ENCODE measurements at regions not wholly inside any gene's neighbourhood (a gene's known extent, or its start where the extent isn't known, plus 50 kb on each side); places are given as distances from the start of the nearest gene placed in this dataset.
A peak's percentile ranks its signal among the peaks of the same experiment; 100 is the strongest.
"Not testable (repeated sequence)": the region's sequence is repeated elsewhere in the genome, so short reads cannot be mapped to it uniquely, and the experiment has no call there.

- no peak for DNase-seq
These were observed 163.9 kb upstream of the CDK1 start for GRCh38 chr10:60614363-60614762.

GRCh38 chr10:60613434-60613833 is 164.8 kb upstream of the CDK1 start:
- no peak for DNase-seq

DNA sequence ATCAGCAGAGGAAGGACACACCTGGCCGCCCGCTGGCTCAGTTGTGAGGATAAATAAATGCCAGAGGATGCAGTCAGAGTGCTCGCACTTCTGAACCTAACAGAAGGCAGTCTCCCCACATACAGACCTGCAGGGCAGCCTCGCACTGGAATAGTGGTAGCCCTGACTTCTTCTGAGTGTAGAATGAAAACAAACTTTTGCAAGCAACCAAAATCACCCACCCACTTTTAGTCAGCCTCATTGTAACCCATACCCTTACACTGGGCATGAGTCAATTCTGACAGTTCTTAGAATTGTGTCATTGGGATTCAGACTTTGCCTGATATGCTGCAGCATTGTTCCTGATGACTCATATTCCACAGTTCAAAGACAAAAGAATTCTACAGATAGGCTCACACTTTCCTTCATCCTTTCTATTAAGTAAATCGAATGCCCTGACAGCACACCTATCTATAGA is 167.0 kb upstream of the CDK1 start:
- DNase-seq: no peak

GRCh38 chr10:60607372-60607771 is 170.9 kb upstream of the CDK1 start:
- no peak for DNase-seq

DNA sequence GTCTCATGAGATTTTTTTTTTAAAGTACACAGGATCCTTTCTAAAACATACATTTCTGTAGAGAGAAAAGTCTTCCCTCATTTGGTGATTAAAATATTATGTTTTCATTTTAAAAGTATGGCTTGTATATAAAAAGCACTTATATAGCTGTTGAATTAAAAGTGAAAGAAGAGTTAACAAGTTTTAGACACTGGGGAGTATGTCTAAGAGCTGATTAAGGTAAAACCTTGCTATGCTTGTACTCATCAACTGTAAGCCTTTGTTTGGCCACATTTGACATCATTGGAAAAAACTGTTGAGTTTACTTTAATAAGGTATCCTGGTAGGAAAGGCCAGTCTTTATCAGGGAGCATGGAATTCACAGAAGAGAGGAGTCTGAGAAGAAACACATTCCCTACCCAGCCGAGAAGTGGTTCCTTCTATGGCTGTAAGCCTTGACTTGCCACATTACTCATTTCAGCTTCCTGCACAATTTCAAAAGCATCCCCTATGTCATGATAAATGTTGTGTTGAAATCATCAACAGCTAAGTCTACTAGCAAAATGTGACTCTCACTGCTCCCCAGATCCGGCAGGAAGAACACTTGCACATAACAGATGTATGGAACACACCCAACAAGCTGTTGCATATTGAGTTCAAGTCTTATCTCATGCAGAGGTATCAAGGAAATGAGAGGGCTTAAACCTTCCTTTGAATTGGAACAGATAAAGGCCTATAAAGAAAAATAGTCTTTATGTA is 171.8 kb upstream of the CDK1 start:
- DNase-seq: no peak

- no peak for DNase-seq
These were observed 172.8 kb upstream of the CDK1 start for GRCh38 chr10:60605476-60605875.

DNA sequence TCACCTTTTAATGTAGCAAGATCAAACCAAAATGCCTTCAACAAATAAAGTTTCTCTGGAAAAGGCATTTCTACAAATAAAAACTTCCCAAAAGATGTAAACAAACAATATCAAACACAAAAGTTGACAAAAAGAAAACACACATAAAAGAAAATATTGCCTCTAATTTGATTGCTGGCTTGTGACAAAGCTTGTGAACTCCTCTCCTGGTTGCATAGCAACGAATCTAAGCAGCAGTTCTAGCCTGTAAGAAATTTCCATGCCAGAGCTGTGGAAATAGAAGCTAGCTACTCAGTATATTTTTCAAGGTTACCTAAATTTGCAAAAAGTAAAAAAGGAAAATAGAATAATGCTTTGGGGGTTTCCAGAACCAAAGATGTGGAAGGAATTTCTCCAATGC is 173.9 kb upstream of the CDK1 start:
- DNase-seq: no peak

GRCh38 chr10:60597513-60597912 is 180.8 kb upstream of the CDK1 start:
- DNase-seq: no peak

DNA sequence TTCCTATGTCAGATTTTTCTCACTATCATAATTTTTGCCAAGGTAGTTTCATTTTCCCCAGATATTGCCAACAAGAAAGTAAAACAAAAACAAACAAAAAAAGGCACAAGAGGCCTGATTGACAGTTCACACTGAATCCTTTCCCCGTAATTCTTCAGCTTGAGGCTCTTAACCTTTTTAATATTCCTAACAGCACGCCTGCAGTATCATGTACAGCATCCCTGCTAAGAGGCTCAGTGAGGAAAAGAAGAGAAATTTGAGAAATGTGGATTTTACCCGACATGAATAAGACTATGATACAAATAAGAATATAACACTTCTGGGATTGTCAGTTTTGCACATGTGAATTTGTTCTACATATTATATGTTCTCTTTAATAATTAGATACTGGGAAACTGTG is 182.4 kb upstream of the CDK1 start:
- no peak for DNase-seq

DNA sequence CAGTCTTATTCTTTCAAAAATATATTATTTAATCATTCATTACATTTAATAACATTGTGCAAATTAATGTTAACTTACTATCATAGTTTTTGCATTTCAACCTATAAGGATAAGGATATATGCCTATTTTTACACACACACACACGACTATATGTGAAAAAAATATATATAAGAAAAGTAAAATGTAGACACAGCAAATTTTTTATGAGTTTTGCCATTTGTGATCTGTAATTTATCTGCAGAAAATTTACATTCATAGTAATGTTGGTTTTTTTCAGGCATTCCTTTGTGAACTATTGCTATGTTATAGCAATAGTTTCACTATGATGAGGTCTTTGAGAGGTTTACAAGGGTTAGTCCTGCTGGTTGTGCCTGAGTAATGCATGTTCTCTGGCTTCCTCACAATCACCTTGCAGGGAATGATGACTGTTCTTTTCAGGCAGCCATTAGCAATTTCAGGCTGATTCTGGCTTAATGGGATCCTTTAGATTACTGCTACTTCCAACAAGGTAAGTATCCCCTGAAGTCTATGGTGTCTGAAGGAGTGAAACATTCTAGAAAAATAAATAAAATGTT is 183.7 kb upstream of the CDK1 start:
- no peak for DNase-seq

- no peak for DNase-seq
These were observed 187.2 kb upstream of the CDK1 start for GRCh38 chr10:60591119-60591518.

- no peak for DNase-seq
These were observed 188.9 kb upstream of the CDK1 start for GRCh38 chr10:60589376-60589775.

DNA sequence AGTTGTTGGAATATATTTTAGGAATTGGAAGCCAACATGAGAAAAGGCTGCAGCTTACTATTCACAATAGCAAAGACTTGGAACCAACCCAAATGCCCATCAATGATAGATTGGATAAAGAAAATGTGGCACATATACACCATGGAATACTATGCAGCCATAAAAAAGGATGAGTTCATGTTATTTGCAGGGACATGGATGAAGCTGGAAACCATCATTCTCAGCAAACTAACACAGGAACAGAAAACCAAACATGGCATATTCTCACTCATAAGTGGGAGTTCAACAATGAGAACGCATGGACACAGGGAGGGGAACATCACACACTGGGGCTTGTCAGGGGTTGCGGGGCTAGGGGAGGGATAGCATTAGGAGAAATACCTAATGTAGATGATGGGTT is 192.1 kb upstream of the ANK3 start:
- not testable (repeated sequence) for DNase-seq

GRCh38 chr10:60578217-60578616 is 188.5 kb upstream of the ANK3 start:
- no peak for DNase-seq

DNA sequence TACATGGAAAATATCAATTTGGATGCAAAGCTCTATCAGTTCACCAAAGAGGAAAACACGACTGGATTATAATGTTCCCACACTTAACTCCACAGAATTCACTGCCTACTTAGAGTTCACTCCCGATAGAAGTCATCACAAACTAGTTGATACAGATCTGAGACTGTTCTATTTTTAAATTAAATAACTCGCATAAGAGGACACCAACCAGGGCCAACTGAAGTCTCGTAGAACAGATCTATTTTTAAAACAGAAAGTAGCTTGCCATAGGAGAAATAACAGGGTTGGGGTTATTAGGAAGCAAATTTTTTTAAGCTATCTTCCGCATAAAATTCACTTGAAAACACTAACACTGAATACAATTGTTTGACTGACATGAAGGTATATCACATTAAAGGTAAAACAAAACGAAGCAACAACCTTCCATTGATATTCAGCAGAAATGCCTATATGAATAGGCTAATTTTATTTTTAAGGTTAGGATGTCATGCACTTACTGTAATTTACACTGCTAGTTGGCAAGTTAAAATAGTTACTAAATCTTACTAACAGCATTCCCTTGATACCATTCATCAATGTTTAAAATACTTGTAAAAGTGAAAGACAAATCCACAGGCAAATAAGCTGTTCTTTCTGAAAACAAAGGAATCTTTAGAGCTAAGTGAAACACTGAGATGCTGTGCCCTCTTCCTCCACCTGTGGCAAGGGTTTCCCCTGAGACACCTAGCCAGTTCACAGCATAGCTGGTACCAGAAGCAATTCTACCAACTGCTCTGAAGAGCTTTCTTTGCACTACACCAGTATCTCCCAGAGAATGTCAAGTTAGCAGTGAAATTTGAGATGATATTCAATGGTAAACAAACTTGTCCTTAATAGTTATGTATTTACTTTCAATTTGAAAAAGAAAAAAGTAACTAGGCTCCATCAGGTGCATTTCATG is 186.7 kb upstream of the ANK3 start:
- DNase-seq: no peak

- no peak for DNase-seq
These were observed 185.4 kb upstream of the ANK3 start for GRCh38 chr10:60575105-60575504.

- DNase-seq: no peak
These were observed 184.7 kb upstream of the ANK3 start for GRCh38 chr10:60574388-60574787.

- no peak for DNase-seq
These were observed 183.7 kb upstream of the ANK3 start for GRCh38 chr10:60573336-60573735.

- DNase-seq: peak; percentile 29
These were observed 183.0 kb upstream of the ANK3 start for GRCh38 chr10:60572511-60573194.

DNA sequence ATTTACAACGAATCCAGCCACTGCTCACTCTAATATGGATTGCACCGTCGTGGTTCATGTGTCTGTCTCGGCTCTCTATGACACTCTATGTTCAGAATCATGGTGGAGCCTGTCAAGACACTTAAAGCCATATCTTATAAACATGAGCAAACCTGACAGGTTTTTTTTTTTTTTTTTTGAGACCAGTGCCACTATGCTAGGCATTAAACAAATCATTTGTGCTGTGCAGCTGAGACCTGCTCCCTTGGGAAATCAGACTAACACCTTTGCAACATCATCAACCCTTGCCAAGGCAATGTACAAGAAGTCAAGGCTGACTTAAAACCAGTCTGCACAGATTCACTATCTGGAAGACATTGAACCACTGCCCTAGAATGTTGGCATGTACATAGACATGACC is 181.2 kb upstream of the ANK3 start:
- no peak for DNase-seq

DNA sequence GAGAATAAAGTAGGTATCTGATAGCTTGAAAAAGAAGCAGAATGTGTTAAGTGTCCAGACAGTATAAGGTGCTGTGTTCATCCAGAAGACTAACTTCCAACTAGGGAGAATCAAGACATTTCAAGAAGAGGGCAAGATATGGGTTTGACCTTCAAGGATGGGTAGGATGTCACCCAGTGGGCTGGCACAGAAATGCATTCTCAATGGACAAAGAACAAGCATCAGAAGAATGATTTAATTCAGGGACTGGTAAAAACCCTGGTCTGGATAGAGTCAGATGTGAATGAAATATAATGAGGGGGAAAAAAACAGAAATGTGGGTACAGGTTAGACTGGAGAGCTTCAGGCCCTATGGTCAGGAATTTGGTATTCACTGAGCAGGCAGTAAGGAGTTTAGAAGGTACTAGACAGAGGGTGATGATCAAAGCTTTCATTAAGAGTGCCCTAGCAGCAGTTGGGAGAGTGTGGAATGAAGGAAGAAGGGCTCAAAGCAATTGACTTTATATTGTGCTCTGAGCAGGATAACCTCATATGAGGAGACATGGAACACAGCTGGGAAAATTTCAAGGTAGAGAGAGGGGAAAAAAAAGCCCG is 180.7 kb upstream of the ANK3 start:
- no peak for DNase-seq

DNA sequence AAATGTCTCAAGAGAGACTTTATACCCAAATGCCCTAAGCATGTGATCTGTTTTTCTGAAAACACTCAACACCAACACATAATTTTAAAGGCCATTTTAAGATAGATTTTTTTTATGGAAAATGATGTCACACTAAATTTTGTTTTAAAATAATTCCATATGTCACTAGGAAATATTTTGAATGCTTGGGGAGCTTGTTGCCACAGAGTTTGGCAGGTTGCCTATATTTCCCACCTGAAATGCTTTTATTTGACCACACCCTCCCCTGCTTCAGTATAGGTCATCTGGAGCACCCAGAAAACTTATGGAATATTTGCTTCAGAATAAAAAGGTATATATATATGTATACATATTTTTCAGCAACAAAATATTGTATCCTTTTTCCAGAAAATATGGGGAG is 180.0 kb upstream of the ANK3 start:
- no peak for DNase-seq

DNA sequence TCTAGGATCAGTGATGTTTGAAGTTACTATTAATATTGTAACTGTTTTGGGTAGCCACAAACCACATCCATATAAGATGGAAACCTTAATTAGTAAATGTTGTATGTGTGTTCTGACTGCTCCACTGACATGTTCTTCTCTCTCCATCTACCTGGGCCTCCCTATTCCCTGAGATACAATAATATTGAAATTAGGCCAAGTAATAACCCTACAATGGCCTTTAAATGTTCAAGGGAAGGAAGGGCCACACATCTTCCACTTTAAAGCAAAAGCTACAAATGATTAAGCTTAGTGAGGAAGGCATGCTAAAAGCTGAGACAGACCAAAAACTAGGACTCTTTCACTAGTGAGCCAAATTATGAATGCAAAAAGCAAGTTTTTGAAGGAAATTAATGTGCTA is 176.4 kb upstream of the ANK3 start:
- no peak for DNase-seq
